Transverse colon (tissue), 3 donors: ENCODE measurements at regions not wholly inside any gene's neighbourhood (a gene's known extent, or its start where the extent isn't known, plus 50 kb on each side); places are given as distances from the start of the nearest gene placed in this dataset.

Experiments used
- EP300 ChIP-seq: sonication (generic); formaldehyde crosslinking; IDR thresholded peaks from one replicate; pipeline ENCODE4 v1.6.1; 2017; ENCODE audit warnings: antibody characterized with exemption, low read depth
- POLR2A ChIP-seq: fragments of 450-650 bp; IDR thresholded peaks from one replicate; pipeline ENCODE4 v1.6.1; 2016; ENCODE audit warnings: antibody characterized with exemption, mild to moderate bottlenecking, moderate library complexity
- TF ChIP-seq, protein P1 (sequence below), 5 experiments: fragments of 200-600 bp in 3 of 5; fragments of 450-650 bp in 2 of 5; sonication (generic) in 3 of 5; IDR thresholded peaks; 1 replicate in 2 of 5; 2 replicates in 3 of 5; pipeline ENCODE4 v1.5.1; 2016 to 2017; ENCODE audit warnings: antibody characterized with exemption in 5 of 5, inconsistent platforms in 3 of 5, mild to moderate bottlenecking in 2 of 5, moderate library complexity in 1 of 5

DNA sequence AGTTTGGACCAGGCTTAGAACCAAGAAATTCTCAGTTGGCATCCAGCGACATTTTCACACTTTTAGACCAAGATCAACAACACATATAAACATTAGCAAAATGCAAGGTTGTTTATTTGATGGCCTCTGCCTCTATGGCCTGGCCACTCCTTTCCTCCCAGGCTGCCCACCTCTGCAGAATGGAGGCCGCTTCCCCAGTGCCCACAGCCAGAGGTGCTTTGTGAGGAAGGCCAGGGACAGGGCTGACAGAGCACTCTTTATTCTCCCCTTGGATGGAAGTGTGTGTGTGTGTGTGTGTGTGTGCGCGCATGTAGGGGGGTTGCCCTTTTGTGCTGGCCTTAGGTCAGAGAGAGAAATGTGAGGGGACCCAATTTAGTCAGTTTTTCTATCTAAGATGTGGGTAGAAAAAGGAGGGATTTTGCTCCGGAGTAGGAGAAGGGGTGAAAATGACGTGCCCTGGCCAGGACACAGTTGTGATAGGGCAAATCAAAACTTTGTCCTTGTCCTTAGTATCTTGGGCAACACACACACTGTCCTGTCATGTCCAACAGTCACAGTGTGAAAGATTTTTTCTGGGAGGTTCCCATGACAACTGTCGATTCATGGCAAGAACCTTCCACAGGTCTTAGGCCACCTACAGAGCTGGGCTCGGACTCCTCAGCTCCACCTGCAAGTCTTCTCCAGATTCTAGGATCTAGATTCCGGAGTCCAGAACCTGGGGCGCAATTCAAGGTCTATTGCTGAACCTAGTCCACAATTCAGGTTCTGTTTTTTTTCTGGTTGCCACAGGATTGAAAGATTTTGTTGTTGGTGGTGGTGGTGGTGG, 104.9 kb upstream of the SLC2A1 start:
- TF ChIP-seq, protein P1, sequence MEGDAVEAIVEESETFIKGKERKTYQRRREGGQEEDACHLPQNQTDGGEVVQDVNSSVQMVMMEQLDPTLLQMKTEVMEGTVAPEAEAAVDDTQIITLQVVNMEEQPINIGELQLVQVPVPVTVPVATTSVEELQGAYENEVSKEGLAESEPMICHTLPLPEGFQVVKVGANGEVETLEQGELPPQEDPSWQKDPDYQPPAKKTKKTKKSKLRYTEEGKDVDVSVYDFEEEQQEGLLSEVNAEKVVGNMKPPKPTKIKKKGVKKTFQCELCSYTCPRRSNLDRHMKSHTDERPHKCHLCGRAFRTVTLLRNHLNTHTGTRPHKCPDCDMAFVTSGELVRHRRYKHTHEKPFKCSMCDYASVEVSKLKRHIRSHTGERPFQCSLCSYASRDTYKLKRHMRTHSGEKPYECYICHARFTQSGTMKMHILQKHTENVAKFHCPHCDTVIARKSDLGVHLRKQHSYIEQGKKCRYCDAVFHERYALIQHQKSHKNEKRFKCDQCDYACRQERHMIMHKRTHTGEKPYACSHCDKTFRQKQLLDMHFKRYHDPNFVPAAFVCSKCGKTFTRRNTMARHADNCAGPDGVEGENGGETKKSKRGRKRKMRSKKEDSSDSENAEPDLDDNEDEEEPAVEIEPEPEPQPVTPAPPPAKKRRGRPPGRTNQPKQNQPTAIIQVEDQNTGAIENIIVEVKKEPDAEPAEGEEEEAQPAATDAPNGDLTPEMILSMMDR (IDR thresholded peaks at IDR 0.05): no peak
- no peak for TF ChIP-seq POLR2A
- no peak for TF ChIP-seq EP300
